ENCODE measurements at regions not wholly inside any gene's neighbourhood (a gene's known extent, or its start where the extent isn't known, plus 50 kb on each side); places are given as distances from the start of the nearest gene placed in this dataset.

GRCh38 chr2:12987246-12987645, 270.5 kb downstream of the TRIB2 start:
- no peak for ATAC-seq
- Histone ChIP-seq H2AFZ (no peak overlapping the region), H3K4me3 (no peak overlapping the region), H4K20me1 (replicated peaks; ENCODE audit: insufficient read depth) (no peaks in the 10 kb centered on the region), H3K4me2 (no peak overlapping the region), H3K27ac (ENCODE audit: low read depth) (no peak overlapping the region), H3K27me3 (ENCODE audit: insufficient read depth) (no peaks in the 10 kb centered on the region), H3K36me3 (ENCODE audit: insufficient read depth) (no peaks in the 10 kb centered on the region), H3K79me2 (replicated peaks; ENCODE audit: insufficient read depth) (no peaks in the 10 kb centered on the region), H3K9me2 (ENCODE audit: insufficient read depth) (no peaks in the 10 kb centered on the region), H3F3A (replicated peaks; ENCODE audit: low read depth) (no peaks in the 10 kb centered on the region), H3K4me1 (ENCODE audit: insufficient read depth) (peaks cover 11% of the 10 kb centered on the region)
- H3K27me3 Mint-ChIP-seq (ENCODE audit: insufficient read depth, low read depth, poor library complexity): no peaks in the 10 kb centered on the region
- H3K27ac Mint-ChIP-seq: no peak overlapping the region
- no peaks in the 10 kb centered on the region for H3K36me3 Mint-ChIP-seq (ENCODE audit: low read depth)
- peaks cover 14% of the 10 kb centered on the region; the same call in 2 of the 3 replicates for H3K4me1 Mint-ChIP-seq
- H3K4me3 Mint-ChIP-seq: no peak overlapping the region
- TF ChIP-seq EZH2phosphoT487 (IDR thresholded peaks at IDR 0.05; ENCODE audit: unreplicated experiment) (no peak), REST (IDR thresholded peaks at IDR 0.05; ENCODE audit: unreplicated experiment) (no peak), POLR2AphosphoS5 (IDR thresholded peaks at IDR 0.05; ENCODE audit: low read depth) (no peak)
- no peak for DNase-seq (ENCODE audit: low spot score)
- no peaks in the 10 kb centered on the region for H3K9me3 Mint-ChIP-seq

- H3K27me3 Mint-ChIP-seq (ENCODE audit: insufficient read depth, low read depth, poor library complexity): no peaks in the 10 kb centered on the region
- no peaks in the 10 kb centered on the region for H3K36me3 Mint-ChIP-seq (ENCODE audit: low read depth)
- Histone ChIP-seq H3F3A (replicated peaks; ENCODE audit: low read depth) (no peaks in the 10 kb centered on the region), H4K20me1 (replicated peaks; ENCODE audit: insufficient read depth) (no peaks in the 10 kb centered on the region), H3K36me3 (ENCODE audit: insufficient read depth) (no peaks in the 10 kb centered on the region), H3K4me3 (no peak overlapping the region), H2AFZ (no peak overlapping the region), H3K9me2 (ENCODE audit: insufficient read depth) (no peaks in the 10 kb centered on the region), H3K4me2 (no peak overlapping the region), H3K27me3 (ENCODE audit: insufficient read depth) (no peaks in the 10 kb centered on the region), H3K27ac (ENCODE audit: low read depth) (no peak overlapping the region), H3K79me2 (replicated peaks; ENCODE audit: insufficient read depth) (no peaks in the 10 kb centered on the region), H3K4me1 (ENCODE audit: insufficient read depth) (peaks cover under 1% of the 10 kb centered on the region; the same call in 1 of the 2 replicates)
- H3K27ac Mint-ChIP-seq: no peak overlapping the region
- no peak for ATAC-seq
- no peak for TF ChIP-seq JUNB (IDR thresholded peaks at IDR 0.05; ENCODE audit: unreplicated experiment)
- TF ChIP-seq ZNF331 (CRISPR knock-in tag; IDR thresholded peaks at IDR 0.05; ENCODE audit: low read depth): no peak
- no peak for TF ChIP-seq EZH2 (IDR thresholded peaks at IDR 0.05; ENCODE audit: low read depth, unreplicated experiment)
- TF ChIP-seq REST (IDR thresholded peaks at IDR 0.05; ENCODE audit: unreplicated experiment): no peak
- no peak for TF ChIP-seq ZNF114 (CRISPR knock-in tag; IDR thresholded peaks at IDR 0.05)
- no peak for TF ChIP-seq ETS1 (IDR thresholded peaks at IDR 0.05)
- peaks cover 4% of the 10 kb centered on the region; the same call in 2 of the 3 replicates for H3K4me1 Mint-ChIP-seq
- no peak for DNase-seq (ENCODE audit: low spot score)
- no peak overlapping the region for H3K4me3 Mint-ChIP-seq
- H3K9me3 Mint-ChIP-seq: no peaks in the 10 kb centered on the region
Observed at GRCh38 chr2:12988279-12988678, 271.5 kb downstream of the TRIB2 start.
